HG03354 (cell line): ENCODE measurements at regions not wholly inside any gene's neighbourhood (a gene's known extent, or its start where the extent isn't known, plus 50 kb on each side); places are given as distances from the start of the nearest gene placed in this dataset.

Source experiments
- ATAC-seq: cut with Tn5 transposase; IDR thresholded peaks from one replicate; pipeline ENCODE4 v1.9.1; 2021; ENCODE audit warnings: mild to moderate bottlenecking; ENCODE audit not compliant: unreplicated experiment, poor library complexity, severe bottlenecking

DNA sequence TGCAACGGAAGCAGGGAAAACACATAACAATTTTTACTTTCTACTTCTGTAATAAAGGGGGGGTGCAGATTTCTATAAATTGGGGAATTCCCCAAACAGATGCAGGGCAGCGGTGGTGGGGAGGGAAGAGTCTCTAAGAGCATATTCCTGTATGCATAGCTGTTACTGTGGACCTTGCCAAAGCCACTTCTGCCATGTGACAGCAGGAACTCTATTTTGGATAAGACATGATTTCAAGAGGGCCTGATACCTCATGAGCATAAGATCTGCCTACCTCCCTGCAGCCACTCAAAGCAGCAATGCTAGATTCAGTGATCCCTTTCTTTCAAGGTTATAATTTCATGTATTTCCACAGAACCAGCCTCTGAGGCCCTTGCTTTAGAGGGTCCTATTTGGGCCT, 86.2 kb upstream of the CNKSR3 start:
- no peak for ATAC-seq

DNA sequence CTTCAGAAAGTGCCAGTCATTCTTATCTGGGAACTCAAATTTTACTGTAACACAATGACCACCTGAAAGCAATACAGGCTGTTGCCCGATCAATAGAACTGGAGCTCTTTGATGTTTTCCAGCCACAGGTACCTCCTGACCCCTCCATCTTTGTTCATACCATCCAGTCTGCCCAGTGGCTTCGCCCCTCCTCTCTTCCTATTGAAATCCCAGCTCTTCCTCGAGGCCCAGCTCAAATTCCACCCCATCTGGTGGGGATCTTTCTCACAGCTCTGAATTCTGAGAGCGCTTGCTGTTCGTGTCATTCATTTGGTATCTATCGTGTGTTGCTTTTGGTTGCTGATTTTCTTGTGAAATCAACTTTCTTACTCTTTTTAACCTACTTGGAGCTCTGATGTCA, 87.9 kb upstream of the CNKSR3 start:
- ATAC-seq: no peak

DNA sequence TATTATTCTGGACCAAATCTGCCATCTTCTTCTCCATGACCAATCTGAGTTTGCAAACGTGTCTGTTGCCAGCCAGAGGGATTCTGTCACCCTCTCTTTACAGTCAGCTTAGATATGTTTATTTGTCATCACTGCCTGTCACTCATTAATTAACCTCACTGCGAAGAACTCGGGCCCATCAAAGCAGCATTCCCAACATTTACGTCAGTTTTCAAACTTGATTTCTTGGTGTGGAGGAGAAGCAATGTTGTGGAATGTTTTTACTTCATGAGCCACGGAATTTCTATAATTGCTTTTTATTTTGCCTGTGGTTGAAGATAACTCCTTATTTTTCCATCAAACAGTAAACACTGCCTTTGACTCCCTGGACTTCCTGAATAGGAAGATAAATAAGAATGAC, 91.8 kb upstream of the CNKSR3 start:
- ATAC-seq: no peak

DNA sequence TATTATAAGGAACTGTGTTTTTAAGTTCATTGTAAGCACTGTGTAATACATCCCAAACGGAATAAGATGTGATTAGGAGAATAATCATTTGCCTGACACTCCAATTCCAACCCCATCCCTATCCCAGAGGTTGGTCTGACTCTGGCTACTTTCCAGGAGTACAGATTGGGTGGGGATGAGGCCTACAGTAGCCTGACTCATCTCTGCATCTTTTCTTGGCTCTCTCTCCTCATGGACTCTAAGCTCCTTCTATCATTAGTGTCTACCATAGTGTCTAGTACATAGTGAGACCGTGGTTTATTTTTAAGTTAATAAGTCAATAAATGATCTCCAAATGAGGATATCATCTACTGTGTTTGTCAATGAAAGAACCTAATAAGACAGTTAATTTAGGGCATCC, 92.2 kb upstream of the CNKSR3 start:
- ATAC-seq: no peak

DNA sequence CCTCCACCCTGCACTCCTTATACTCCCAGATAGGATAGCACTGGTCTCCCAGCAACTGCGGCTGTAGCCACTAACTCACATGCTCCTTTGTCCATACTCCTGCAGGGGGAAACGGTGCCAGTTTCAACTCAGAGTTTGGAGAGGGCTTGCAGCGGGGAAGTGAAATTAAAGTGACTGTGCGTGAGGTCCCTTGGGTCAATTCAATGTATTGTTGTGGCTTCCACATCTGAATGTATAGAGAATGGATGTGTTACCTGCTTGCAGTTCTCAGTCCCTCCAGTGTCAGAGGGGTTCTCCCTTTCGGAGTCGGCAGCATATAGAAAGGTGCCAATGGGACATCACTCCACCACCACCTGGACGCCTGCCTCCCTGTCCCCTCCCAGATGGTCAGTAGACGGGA, 93.6 kb upstream of the CNKSR3 start:
- ATAC-seq: peak; percentile 36

DNA sequence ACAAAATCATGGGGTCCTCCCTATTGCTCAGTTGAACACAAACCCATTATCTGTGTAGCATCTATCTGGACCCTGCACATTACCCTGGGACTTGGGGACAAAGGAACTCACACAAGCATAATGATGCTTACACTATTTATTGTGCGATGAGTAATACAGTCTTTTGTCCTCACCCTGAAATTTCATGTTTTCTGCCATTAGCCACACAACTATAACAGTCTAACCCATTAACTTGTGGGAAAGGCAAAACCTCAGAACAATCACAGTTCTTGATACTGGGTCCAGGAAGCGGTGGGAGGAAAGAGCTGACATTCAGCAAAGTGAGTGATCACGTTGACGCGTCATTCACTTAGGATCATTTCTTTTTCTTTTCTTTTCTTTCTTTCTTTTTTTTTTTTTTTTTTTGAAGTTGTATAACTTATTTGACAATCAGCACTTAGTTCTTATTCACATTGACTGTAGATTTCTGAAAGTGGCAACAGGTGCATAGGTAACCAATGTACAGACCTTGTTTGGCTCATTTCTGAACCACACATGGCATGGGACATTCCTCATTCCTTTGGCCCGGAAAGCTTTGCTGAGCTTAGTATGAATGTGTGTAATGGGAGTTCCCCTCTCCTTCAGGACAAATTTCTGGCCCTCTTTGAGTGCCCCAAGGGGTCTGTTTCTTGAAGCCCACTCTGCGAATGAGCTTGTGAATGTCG, 94.8 kb upstream of the CNKSR3 start:
- peak; percentile 60 for ATAC-seq

DNA sequence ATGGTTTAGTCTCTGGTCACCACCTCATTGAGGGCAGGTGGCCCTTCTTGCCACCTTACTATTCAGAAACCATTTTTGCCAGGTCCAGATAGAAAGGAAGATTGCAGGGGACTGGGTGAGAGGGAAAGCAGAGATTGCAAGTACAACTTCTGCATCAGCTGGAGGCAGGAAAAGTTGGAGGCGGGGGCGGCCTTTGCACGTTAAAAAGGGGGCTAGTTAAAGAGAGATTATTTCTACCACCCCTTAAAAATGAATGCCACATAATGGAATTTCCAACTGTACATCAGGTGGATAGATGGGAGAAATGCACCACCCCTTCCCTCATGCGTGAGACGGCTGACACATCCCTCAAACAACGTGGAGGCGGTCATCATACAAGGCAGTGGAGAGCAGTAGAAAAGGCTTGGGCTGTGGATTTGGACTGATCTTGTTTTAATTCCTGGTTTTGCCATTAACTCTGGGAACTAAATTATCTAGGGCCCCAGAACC, 95.4 kb upstream of the CNKSR3 start:
- no peak for ATAC-seq

DNA sequence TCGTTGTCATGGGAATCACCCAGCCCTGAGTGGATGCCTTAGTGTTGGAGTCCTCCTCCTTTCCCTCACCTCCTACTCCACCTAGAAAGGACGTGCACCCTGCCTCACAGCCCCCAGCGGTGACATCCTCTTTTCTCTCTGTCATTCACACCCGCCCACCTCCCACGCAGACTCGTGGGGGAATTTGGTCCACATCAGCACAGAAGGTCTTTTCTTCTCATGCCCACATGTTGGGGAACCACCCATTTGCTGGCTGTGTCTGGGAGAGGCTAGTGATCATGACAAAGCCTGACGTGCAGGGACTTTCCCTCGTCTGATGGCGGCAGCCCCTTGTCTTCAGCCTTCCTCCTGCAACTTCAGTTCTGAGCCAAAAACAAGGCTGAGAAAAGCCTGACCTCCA, 96.0 kb upstream of the CNKSR3 start:
- peak; percentile 74 for ATAC-seq

DNA sequence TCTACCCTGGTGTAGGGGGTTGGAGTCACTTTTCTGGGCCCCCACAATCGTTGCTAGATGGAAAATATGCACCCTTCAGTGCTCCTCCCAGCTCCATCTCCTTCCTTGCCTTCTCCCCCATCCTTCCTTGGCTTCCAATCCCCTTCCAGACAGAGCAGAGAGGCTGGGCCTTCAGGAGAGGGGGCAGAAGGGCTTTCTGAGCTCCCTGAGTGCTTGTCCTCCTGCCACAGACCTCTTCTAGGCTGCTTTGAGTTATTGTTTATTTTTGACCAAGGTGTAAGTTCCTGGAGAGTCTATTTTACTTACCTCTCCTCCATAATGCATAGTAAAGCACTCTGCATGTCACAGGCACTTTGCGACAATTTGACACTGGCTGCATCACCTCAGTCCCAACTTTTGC, 96.4 kb upstream of the CNKSR3 start:
- no peak for ATAC-seq

DNA sequence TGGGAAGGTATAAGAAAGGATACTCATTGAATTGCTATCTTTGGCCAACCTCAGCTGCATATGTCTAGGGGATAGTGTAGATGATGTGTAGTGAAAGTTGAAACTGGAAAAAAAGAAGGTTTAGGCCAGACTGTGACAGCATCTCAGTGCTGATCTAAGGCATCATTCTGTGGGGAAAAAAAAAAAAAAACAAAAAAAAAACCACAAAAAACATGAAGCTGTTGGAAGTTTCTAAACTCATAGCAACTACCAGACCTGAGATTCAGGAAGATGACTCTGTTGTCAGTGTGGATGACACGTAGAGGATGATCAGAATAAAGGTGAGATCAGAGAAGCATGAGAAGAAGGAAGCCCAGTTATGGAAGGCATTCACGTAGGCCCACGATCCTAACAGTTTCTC, 100.8 kb upstream of the CNKSR3 start:
- ATAC-seq: no peak

DNA sequence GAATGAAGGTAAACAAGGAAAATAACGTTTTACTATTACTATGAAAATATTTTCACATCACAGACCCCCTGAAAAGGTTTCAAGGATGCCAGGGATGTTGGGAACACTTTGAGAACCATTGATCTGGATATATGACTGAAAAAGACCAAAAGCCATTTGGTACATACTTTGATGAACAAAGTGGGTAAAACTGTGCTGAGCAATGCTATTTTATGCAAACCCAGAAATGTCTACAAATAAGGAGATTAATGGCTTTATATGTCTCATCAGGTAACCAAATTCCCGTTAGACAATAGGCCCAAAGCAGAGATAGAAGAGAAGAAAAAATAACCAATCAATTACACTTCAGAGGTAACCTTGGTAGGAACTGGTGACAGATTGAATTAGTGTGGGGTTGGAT, 101.4 kb upstream of the CNKSR3 start:
- no peak for ATAC-seq

DNA sequence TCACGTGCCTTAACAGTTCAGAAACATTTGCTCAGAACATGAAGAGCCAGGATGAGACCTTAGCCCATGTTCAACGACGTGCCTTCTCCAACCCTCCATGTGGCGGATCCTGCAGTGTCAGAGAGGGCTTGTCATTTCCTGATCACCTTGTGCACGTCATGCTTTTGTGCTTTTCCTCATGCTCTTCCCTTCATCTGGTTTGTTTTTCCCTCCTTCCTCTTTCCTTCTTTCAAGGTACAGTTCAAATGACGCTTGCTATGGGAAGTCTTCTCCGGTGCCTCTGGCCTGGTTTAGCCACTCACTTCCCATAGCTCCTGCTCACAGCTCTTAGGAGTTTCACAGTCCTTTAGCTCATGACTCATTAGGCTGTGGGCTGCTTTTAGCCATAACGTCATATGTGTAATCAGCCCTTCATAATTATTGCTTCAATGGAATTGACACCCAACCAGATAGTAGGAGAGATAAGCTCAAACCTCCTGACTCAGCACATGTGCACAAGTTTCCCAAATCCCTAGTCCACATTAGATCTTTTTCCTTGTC, 102.7 kb upstream of the CNKSR3 start:
- no peak for ATAC-seq

DNA sequence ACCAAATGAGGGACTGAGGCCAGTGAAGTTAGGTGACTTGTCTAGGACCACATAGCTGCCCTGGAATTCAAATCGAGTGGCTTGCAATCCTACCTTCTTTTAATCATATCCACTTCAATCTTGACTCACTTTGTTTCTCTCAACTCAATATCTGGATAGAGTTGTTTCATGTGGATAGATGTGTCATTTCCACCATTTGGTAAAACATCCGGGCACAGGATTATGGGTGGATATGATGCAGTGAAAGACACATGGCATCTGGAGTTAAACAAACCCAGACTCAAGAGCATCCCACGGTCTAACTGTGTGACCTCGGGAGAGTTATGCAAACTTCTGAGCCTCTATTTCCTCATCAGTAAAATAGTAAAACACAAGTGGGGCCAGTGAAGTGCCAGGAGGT, 103.6 kb upstream of the CNKSR3 start:
- ATAC-seq: no peak

DNA sequence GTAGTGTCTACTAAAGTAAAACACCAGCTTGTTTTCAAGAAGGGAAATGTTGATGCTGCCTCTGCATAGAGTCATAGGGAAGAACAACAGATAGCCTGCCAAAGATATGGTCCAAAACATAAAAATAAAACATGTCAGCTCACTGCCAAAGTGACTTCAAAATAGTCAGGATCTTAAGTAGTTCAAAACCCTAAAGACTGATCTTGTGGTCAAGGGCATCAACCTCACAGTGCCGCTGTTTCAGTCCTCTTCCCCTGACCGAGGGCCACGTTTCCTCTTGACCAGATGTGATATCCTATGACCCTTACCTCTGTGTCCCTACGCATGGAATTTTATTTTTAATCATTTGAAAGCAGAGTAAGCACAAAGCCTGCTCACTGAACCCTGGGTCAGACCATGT, 104.2 kb upstream of the CNKSR3 start:
- ATAC-seq: no peak

DNA sequence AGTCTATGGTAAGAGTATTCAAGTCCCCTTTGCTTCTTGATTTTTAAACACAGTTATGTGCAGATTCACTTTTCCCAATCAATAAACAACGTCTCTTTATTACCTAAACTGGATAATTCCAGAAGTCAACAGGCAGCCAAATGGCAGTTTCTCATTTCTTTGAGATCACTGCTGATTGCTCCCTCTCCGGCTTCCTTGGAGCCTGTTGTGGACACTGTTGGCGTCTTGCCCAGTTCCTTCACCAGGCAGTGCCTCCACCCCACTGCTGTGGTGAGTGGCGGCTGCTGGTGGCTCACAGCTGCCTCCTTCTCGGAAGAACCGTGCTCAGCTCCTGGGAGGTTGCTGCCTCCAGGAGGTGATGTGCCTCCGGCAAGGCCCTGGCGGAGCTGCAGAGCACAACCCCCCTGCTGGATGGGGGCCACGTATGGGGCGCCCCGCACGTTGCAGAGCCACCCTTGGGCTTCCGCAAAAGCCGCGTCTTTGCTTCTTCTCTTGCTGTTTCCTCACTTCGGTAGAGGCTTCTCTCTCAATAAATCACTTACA, 105.1 kb upstream of the CNKSR3 start:
- ATAC-seq: no peak

DNA sequence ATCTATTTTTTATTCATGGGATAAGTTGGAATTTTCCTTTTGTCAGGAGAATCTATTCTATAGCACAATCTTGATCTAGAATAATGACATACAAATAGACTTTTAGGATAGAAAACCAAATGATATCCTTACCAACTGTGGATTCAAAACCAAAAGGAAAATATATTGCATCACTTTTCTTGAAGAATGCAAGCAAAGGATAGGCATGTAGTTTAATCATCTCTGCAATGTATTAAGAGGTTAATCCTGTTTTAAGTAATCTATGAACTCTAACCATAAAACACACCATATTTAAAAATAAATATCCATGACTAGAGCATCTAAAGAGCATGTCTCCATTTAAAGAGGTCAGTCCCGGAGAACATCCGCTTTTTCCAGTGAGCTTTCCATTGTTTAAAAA, 106.7 kb upstream of the CNKSR3 start:
- no peak for ATAC-seq

DNA sequence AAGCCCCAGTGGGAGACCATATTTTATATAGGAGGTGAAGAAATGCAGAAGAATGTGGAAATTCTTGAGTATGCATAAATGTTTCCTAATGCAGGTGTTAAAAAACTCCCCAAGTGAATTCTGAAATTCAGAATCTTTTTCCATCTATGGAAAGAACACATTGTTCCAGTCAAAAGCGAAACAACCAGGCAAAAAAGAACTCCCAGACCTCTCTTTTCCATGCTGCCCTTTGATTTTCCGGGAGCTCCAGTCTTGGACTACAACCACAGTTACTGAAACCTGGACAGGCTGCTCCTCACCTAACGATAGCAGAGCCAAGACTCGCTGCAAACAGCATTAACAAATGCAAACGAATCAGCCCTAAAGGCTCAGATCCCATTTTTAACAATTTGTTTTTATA, 108.7 kb upstream of the CNKSR3 start:
- ATAC-seq: no peak

DNA sequence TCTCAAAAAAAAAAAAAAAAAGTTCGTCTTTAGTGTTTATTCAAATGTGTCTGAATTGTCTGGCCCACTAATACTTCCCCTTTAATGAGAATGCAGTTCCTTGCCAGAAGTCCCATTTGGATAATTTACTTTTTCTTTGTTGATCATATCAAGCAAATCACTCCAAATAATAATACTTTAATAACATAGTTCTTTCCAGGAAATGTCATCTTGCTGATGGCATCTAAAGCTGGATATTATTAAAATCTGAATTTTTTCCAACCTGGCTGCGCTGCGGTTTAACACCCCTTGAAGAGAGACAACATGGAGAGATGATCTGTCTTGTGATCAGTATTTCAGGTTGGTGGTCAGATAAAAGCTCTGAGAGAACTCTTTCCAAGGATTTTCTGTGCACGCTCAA, 111.2 kb upstream of the CNKSR3 start:
- ATAC-seq: no peak

DNA sequence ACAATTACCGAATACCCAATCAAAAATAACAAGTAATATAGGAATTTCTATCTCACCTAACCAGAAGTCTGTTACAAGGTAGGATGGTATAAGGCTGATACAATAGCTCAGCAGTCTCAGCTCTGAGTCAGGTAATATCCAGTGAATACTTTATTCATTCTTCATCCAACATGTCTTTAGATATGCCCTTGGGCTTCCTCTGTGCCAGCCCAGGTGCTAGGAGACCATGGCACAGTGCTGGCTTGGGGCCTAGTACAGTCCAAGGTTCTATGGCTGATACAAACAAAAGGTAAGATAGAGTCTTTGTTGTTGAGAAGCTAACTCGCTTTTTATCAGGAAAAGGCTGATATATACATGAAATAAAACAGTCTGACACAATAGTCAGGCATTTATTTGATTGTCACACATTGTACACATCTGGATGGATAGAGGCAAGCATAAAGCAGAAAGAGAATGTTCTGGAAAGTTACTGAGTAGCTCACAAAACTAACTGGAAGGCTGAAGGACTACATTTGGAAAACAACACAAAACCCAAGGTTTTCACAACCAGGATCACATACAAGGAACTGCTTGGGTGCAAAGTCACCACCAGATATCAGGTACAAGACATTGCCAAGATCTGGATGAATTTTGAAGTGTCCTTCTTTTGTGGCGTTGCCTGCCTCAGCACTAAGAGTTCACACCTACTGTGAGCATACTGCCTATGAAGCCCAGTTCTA, 110.4 kb upstream of the SCAF8 start:
- no peak for ATAC-seq

DNA sequence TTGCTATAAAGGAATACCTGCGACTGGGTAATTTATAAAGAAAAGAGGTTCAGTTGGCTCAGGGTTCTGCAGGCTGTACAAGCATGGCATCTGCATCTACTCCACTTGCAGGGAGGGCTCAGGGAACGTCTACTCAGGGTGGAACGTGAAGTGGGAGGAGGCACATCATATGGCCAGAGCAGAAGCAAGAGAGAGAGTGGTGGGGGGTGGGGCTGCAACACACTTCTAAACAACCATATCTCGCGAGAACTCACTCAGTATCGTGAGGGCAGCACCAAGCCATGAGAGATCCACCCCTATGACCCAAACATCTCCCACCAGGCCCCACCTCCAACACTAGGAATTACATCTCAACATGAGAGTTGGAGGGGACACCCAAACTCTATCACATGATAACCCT, 109.8 kb upstream of the SCAF8 start:
- ATAC-seq: no peak

DNA sequence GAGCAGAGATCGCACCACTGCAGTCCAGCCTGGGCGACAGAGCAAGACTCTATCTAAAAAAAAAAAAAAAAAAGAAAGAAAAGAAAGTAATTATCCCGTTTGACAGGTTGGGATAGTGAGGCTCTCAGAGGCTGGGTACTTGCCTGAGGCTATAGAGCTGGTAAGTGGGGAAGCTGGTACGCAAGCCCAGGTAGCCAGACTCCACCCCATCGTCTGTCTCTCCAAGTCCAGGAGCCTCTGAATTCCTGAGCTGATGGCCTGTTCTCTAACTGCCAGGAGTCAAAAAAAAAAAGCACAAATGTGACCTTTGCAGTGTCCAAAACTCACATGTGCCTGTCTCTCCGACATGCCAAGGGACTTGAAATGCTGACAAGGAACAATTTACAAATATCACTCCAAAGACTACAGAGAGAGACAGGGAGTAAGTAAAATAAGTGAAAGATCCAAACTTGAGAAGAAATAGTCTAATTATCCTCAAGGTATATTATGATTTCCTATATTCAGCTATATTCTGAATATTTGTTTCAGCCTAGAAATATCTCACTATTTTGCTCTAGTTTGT, 109.1 kb upstream of the SCAF8 start:
- no peak for ATAC-seq
